Upper lobe of left lung (tissue), 6 donors: ENCODE measurements at regions not wholly inside any gene's neighbourhood (a gene's known extent, or its start where the extent isn't known, plus 50 kb on each side); places are given as distances from the start of the nearest gene placed in this dataset.
"Not testable (repeated sequence)": the region's sequence is repeated elsewhere in the genome, so short reads cannot be mapped to it uniquely, and the experiment has no call there.

Source experiments
- ATAC-seq, 2 donors: fragments of 200-7000 bp; cut with Tn5 transposase; one replicate each; pipeline ENCODE4 v1.9.1; 2022; ENCODE audit warnings: mild to moderate bottlenecking in 2 of 2, moderate library complexity in 2 of 2; ENCODE audit not compliant: low FRiP score in 2 of 2
- DNase-seq, 2 donors: peaks; one replicate each; pipeline ENCODE4 v3.0.0-alpha.2; 2019 to 2020
- H3K27ac ChIP-seq, 4 donors: fragments of 200-600 bp; sonication (generic); one replicate each; pipeline ENCODE4 v1.5.1; 2016 to 2019
- H3K27me3 ChIP-seq, 4 donors: fragments of 200-600 bp; sonication (generic); one replicate each; pipeline ENCODE4 v1.5.1; 2017 to 2019
- H3K36me3 ChIP-seq, 4 donors: fragments of 200-600 bp; sonication (generic); one replicate each; pipeline ENCODE4 v1.5.1; 2016 to 2019
- H3K4me1 ChIP-seq, 4 donors: fragments of 200-600 bp; sonication (generic); one replicate each; pipeline ENCODE4 v1.5.1; 2018 to 2019
- H3K4me3 ChIP-seq, 4 donors: fragments of 200-600 bp; sonication (generic); one replicate each; pipeline ENCODE4 v1.5.1; 2017 to 2019; ENCODE audit warnings: mild to moderate bottlenecking in 2 of 4, moderate library complexity in 1 of 4
- H3K9me3 ChIP-seq, 4 donors: fragments of 200-600 bp; sonication (generic); one replicate each; pipeline ENCODE4 v1.5.1; 2018 to 2019
- CTCF ChIP-seq, 6 experiments: fragments of 450-650 bp in 4 of 6; fragments of 200-600 bp in 2 of 6; sonication (generic) in 2 of 6; IDR thresholded peaks; one replicate each; pipeline ENCODE4 v1.5.1; 2016 to 2019; ENCODE audit warnings: antibody characterized with exemption in 6 of 6
- EP300 ChIP-seq, 4 donors: sonication (generic); formaldehyde crosslinking; IDR thresholded peaks; one replicate each; pipeline ENCODE4 v1.5.1; 2017; ENCODE audit warnings: antibody characterized with exemption in 4 of 4, control low read depth in 2 of 4
- POLR2A ChIP-seq, 4 donors: fragments of 450-650 bp; IDR thresholded peaks; one replicate each; pipeline ENCODE4 v1.5.1; 2016 to 2017; ENCODE audit warnings: antibody characterized with exemption in 4 of 4, mild to moderate bottlenecking in 2 of 4
- POLR2AphosphoS5 ChIP-seq, 2 donors: sonication (generic); formaldehyde crosslinking; IDR thresholded peaks; one replicate each; pipeline ENCODE4 v1.5.1; 2017; ENCODE audit warnings: antibody characterized with exemption in 2 of 2
- WGBS, 2 donors: methylation state at CpG; one replicate each; pipeline ENCODE4 v1.1.5; 2017 to 2018; 5-methylcytosine and 5-hydroxymethylcytosine counted together
- donor health status: DM: no; HTN: no; CAD: no; lungs with moderate emphysema.
- donor health status: DM: no; HTN: yes; CAD: no; lungs with severe emphysema.

- Histone ChIP-seq H3K27me3 (no peaks in the 10 kb centered on the region), H3K9me3 (no peaks in the 10 kb centered on the region), H3K4me1 (no peaks in the 10 kb centered on the region), H3K36me3 (no peaks in the 10 kb centered on the region), H3K27ac (no peak overlapping the region), H3K4me3 (no peak overlapping the region)
- TF ChIP-seq POLR2A (IDR thresholded peaks at IDR 0.05) = no peak
- TF ChIP-seq CTCF (IDR thresholded peaks at IDR 0.05) = no peak
- no peak for TF ChIP-seq EP300 (IDR thresholded peaks at IDR 0.05)
- TF ChIP-seq POLR2AphosphoS5 (IDR thresholded peaks at IDR 0.05) = no peak
- WGBS, 2 donors = 59 to 64% methylated on average over 4 of the region's 4 CpGs
- no peak for ATAC-seq
- DNase-seq = no peak
Observed at GRCh38 chr10:64115908-64116643, 594.9 kb downstream of the REEP3 start.

GRCh38 chr10:64116707-64117106 is 595.5 kb downstream of the REEP3 start:
- 69 to 75% methylated on average over 1 of the region's 1 CpG for WGBS, 2 donors
- ATAC-seq = no peak
- H3K27ac ChIP-seq = no peak overlapping the region
- H3K27me3 ChIP-seq = no peaks in the 10 kb centered on the region
- no peak for DNase-seq
- TF ChIP-seq POLR2A (IDR thresholded peaks at IDR 0.05) = no peak
- no peak for TF ChIP-seq EP300 (IDR thresholded peaks at IDR 0.05)
- TF ChIP-seq POLR2AphosphoS5 (IDR thresholded peaks at IDR 0.05) = no peak
- TF ChIP-seq CTCF (IDR thresholded peaks at IDR 0.05) = no peak
- H3K36me3 ChIP-seq = no peaks in the 10 kb centered on the region
- no peaks in the 10 kb centered on the region for H3K4me1 ChIP-seq
- no peak overlapping the region for H3K4me3 ChIP-seq
- H3K9me3 ChIP-seq = no peaks in the 10 kb centered on the region

- DNase-seq (no peak), ATAC-seq (no peak)
- Histone ChIP-seq H3K27me3 (no peaks in the 10 kb centered on the region), H3K27ac (no peak overlapping the region), H3K4me1 (no peaks in the 10 kb centered on the region), H3K4me3 (no peak overlapping the region), H3K36me3 (no peaks in the 10 kb centered on the region), H3K9me3 (no peaks in the 10 kb centered on the region)
- TF ChIP-seq EP300 (IDR thresholded peaks at IDR 0.05) = no peak
- no peak for TF ChIP-seq POLR2A (IDR thresholded peaks at IDR 0.05)
- no peak for TF ChIP-seq CTCF (IDR thresholded peaks at IDR 0.05)
- TF ChIP-seq POLR2AphosphoS5 (IDR thresholded peaks at IDR 0.05) = no peak
- WGBS, 2 donors = 75 to 94% methylated on average over 2 of the region's 2 CpGs
Observed at GRCh38 chr10:64118736-64119135, 597.5 kb downstream of the REEP3 start.

- DNase-seq = peak in 1 of 2 donors; percentile 24
- 90 to 93% methylated on average over 22 to 23 of the region's 23 CpGs for WGBS, 2 donors
Observed at GRCh38 chr10:64120301-64120980, 599.2 kb downstream of the REEP3 start.

GRCh38 chr10:64130152-64130551 is 609.0 kb downstream of the REEP3 start:
- ATAC-seq = no peak

More at GRCh38 chr10:64120301-64120980, 599.2 kb downstream of the REEP3 start:
- not testable (repeated sequence) for H3K27me3 ChIP-seq, H3K4me3 ChIP-seq, H3K36me3 ChIP-seq, ATAC-seq, H3K27ac ChIP-seq, H3K9me3 ChIP-seq, H3K4me1 ChIP-seq

More at GRCh38 chr10:64130152-64130551, 609.0 kb downstream of the REEP3 start:
- H3K36me3 ChIP-seq = no peaks in the 10 kb centered on the region
- TF ChIP-seq EP300 (IDR thresholded peaks at IDR 0.05) (no peak), POLR2AphosphoS5 (IDR thresholded peaks at IDR 0.05) (no peak), POLR2A (IDR thresholded peaks at IDR 0.05) (no peak), CTCF (IDR thresholded peaks at IDR 0.05) (no peak)
- DNase-seq = no peak
- no peaks in the 10 kb centered on the region for H3K4me1 ChIP-seq
- 58 to 82% methylated on average over 1 of the region's 1 CpG for WGBS, 2 donors
- H3K27me3 ChIP-seq = no peaks in the 10 kb centered on the region
- no peak overlapping the region for H3K4me3 ChIP-seq
- no peak overlapping the region for H3K27ac ChIP-seq
- no peaks in the 10 kb centered on the region for H3K9me3 ChIP-seq
